ENCODE measurements at regions not wholly inside any gene's neighbourhood (a gene's known extent, or its start where the extent isn't known, plus 50 kb on each side); places are given as distances from the start of the nearest gene placed in this dataset.

GRCh38 chr18:64399566-64399965, 250.7 kb upstream of the LINC00305 start:
- 91 to 100% methylated on average over 3 of the region's 3 CpGs for WGBS, 2 experiments (ENCODE audit: insufficient coverage in 1 of 2, insufficient read length in 1 of 2)
- Mint-ChIP-seq H3K4me3 (no peak overlapping the region), H3K9me3 (no peaks in the 10 kb centered on the region), H3K36me3 (ENCODE audit: low read depth) (no peaks in the 10 kb centered on the region), H3K27ac (no peak overlapping the region), H3K4me1 (peaks cover 4% of the 10 kb centered on the region), H3K27me3 (ENCODE audit: insufficient read depth) (no peaks in the 10 kb centered on the region)
- Histone ChIP-seq H3K4me3 (ENCODE audit: low read length) (no peak overlapping the region), H3K27me3 (ENCODE audit: control insufficient read depth, insufficient read depth, low read length, poor library complexity, severe bottlenecking) (no peaks in the 10 kb centered on the region), H3K27ac (ENCODE audit: low read depth, low read length) (no peak overlapping the region), H3K36me3 (ENCODE audit: control insufficient read depth, insufficient read depth, low read length) (no peaks in the 10 kb centered on the region), H3K4me1 (ENCODE audit: control insufficient read depth, insufficient read depth, low read length) (no peaks in the 10 kb centered on the region), H3K9ac (ENCODE audit: extremely low read depth, low read length, poor library complexity, severe bottlenecking) (no peak overlapping the region), H3K9me3 (ENCODE audit: control insufficient read depth, low read length) (no peaks in the 10 kb centered on the region)
- DNase-seq: no peak
- no peak for TF ChIP-seq CTCF (conservative IDR thresholded peaks at IDR 0.05)

DNA sequence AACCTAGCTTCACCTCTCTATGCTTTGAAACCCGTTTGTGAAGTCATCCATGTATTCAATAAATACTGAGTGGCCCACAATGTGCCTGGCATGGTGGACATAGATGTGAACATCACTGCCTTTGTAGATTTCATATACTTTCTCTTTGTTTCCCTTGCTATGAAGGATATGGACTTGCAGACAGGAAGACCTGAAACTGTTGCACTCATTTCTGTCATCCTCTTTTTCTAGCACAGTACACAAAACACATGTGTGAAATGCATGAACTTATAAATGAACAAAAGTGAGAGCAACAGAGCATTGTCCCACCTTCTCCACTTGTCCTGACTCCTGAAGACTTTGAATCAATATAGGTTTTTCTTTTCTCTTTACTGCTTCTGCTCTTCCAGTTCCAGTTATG, 249.4 kb upstream of the LINC00305 start:
- Mint-ChIP-seq H3K27me3 (ENCODE audit: insufficient read depth) (no peaks in the 10 kb centered on the region), H3K4me3 (no peak overlapping the region), H3K4me1 (peaks cover 4% of the 10 kb centered on the region), H3K27ac (no peak overlapping the region), H3K36me3 (ENCODE audit: low read depth) (no peaks in the 10 kb centered on the region), H3K9me3 (no peaks in the 10 kb centered on the region)
- H3K9ac ChIP-seq (ENCODE audit: extremely low read depth, low read length, poor library complexity, severe bottlenecking): no peak overlapping the region
- no peak for DNase-seq
- no peak for TF ChIP-seq CTCF (conservative IDR thresholded peaks at IDR 0.05)
- no peak overlapping the region for H3K27ac ChIP-seq (ENCODE audit: low read depth, low read length)
- no peaks in the 10 kb centered on the region for H3K36me3 ChIP-seq (ENCODE audit: control insufficient read depth, insufficient read depth, low read length)
- no peaks in the 10 kb centered on the region for H3K4me1 ChIP-seq (ENCODE audit: control insufficient read depth, insufficient read depth, low read length)
- no peaks in the 10 kb centered on the region for H3K27me3 ChIP-seq (ENCODE audit: control insufficient read depth, insufficient read depth, low read length, poor library complexity, severe bottlenecking)
- no peaks in the 10 kb centered on the region for H3K9me3 ChIP-seq (ENCODE audit: control insufficient read depth, low read length)
- no peak overlapping the region for H3K4me3 ChIP-seq (ENCODE audit: low read length)
- WGBS, 2 experiments (ENCODE audit: insufficient coverage in 1 of 2, insufficient read length in 1 of 2): 75 to 100% methylated on average over 1 of the region's 1 CpG

DNA sequence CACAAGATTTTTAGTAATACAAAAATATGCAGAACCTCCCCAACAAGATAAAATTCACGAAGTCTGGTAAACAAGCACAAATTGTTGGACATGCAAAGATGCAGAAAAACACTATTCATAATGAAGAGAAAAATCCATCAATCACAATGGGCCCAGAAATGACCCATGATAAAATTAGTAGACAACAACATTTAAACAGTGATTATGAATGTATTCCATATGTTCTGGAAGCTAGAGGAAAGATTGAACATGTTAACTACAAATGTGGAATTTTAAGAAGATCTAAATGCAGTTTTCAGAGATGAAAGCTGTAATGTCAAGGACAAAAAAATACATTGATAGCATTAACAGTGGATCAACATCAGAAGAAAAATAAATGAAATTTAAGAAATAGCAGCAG, 243.3 kb upstream of the LINC00305 start:
- TF ChIP-seq CTCF (conservative IDR thresholded peaks at IDR 0.05): no peak
- H3K9me3 ChIP-seq (ENCODE audit: control insufficient read depth, low read length): no peaks in the 10 kb centered on the region
- no peak overlapping the region for H3K27ac ChIP-seq (ENCODE audit: low read depth, low read length)
- H3K9ac ChIP-seq (ENCODE audit: extremely low read depth, low read length, poor library complexity, severe bottlenecking): no peak overlapping the region
- H3K27me3 Mint-ChIP-seq (ENCODE audit: insufficient read depth): no peaks in the 10 kb centered on the region
- H3K36me3 Mint-ChIP-seq (ENCODE audit: low read depth): no peaks in the 10 kb centered on the region
- no peak for DNase-seq
- no peaks in the 10 kb centered on the region for H3K27me3 ChIP-seq (ENCODE audit: control insufficient read depth, insufficient read depth, low read length, poor library complexity, severe bottlenecking)
- no peak overlapping the region for H3K27ac Mint-ChIP-seq
- no peaks in the 10 kb centered on the region for H3K4me1 ChIP-seq (ENCODE audit: control insufficient read depth, insufficient read depth, low read length)
- H3K4me1 Mint-ChIP-seq: no peaks in the 10 kb centered on the region
- H3K4me3 ChIP-seq (ENCODE audit: low read length): no peak overlapping the region
- H3K4me3 Mint-ChIP-seq: no peak overlapping the region
- WGBS, 2 experiments (ENCODE audit: insufficient coverage in 1 of 2, insufficient read length in 1 of 2): 83% methylated on average over 1 of the region's 1 CpG; no CpG with 5 or more reads in 1 of the 2 experiments
- no peaks in the 10 kb centered on the region for H3K9me3 Mint-ChIP-seq
- no peaks in the 10 kb centered on the region for H3K36me3 ChIP-seq (ENCODE audit: control insufficient read depth, insufficient read depth, low read length)

Data from endodermal cell (in vitro differentiated cells).